K562 (cell line): ENCODE measurements at regions not wholly inside any gene's neighbourhood (a gene's known extent, or its start where the extent isn't known, plus 50 kb on each side); places are given as distances from the start of the nearest gene placed in this dataset.
"Not testable (repeated sequence)": the region's sequence is repeated elsewhere in the genome, so short reads cannot be mapped to it uniquely, and the experiment has no call there.

Source experiments
- BHLHE40 ChIP-seq: IDR thresholded peaks from 2 replicates; pipeline ENCODE4 v1.6.1; 2011; ENCODE audit warnings: low read length, improper control_type of control experiment
- CTCF ChIP-seq, 3 experiments: IDR thresholded peaks in 2 of 3; conservative IDR thresholded peaks in 1 of 3; 2 replicates each; pipeline ENCODE4 v1.5.1; 2011 to 2012; ENCODE audit warnings: low read length in 3 of 3, mild to moderate bottlenecking in 3 of 3, control low read depth in 2 of 3, improper control_type of control experiment in 1 of 3, inconsistent platforms in 1 of 3, low read depth in 1 of 3, mixed read lengths in 1 of 3, moderate library complexity in 1 of 3; ENCODE audit not compliant: insufficient read depth in 2 of 3
- EZH2 ChIP-seq: IDR thresholded peaks from 2 replicates; pipeline ENCODE4 v1.6.1; 2012; ENCODE audit warnings: low read depth, mild to moderate bottlenecking, inconsistent platforms, low read length, borderline replicate concordance
- KHSRP ChIP-seq: fragments of 450-650 bp; IDR thresholded peaks from 2 replicates; pipeline ENCODE4 v1.6.1; 2017
- POLR2A ChIP-seq: fragments of 450-650 bp; conservative IDR thresholded peaks from 2 replicates; pipeline ENCODE4 v1.6.1; 2016
- SIN3A ChIP-seq, 2 experiments: fragments of 150-350 bp in 1 of 2; IDR thresholded peaks; 2 replicates each; pipeline ENCODE4 v1.6.1; 2011 to 2016; ENCODE audit warnings: borderline replicate concordance in 2 of 2, low read depth in 2 of 2, low read length in 2 of 2, mild to moderate bottlenecking in 2 of 2, moderate library complexity in 2 of 2; ENCODE audit not compliant: control insufficient read depth in 1 of 2
- SMC3 ChIP-seq: conservative IDR thresholded peaks from 2 replicates; pipeline ENCODE4 v1.6.1; 2011; ENCODE audit warnings: low read depth, low read length, improper control_type of control experiment; ENCODE audit not compliant: insufficient read depth
- SP1 ChIP-seq: sonication (generic); formaldehyde crosslinking; IDR thresholded peaks from 2 replicates; pipeline ENCODE4 v1.8.1; 2022; ENCODE audit warnings: mild to moderate bottlenecking, missing genetic modification reagents
- SRSF1 ChIP-seq: fragments of 200-400 bp; formaldehyde crosslinking; IDR thresholded peaks from 2 replicates; pipeline ENCODE4 v1.6.1; 2017; ENCODE audit warnings: mild to moderate bottlenecking, low read depth, low read length, moderate library complexity
- ZNF583 ChIP-seq: fragments of 250-450 bp; sonication (Bioruptor Pico); IDR thresholded peaks from 2 replicates; pipeline ENCODE4 v1.4.0; 2020
- ZNF696 ChIP-seq: fragments of 250-450 bp; sonication (Bioruptor Pico); conservative IDR thresholded peaks from 2 replicates; pipeline ENCODE4 v1.4.0; 2020; ENCODE audit warnings: mild to moderate bottlenecking, moderate library complexity
- TF ChIP-seq, protein P1 (sequence below): sonication (generic); formaldehyde crosslinking; IDR thresholded peaks from 2 replicates; pipeline ENCODE4 v1.8.0; 2022; ENCODE audit warnings: missing genetic modification reagents, mild to moderate bottlenecking, borderline replicate concordance
- TF ChIP-seq, protein P2 (sequence below): fragments of 450-650 bp; IDR thresholded peaks from 2 replicates; pipeline ENCODE4 v1.6.1; 2017; ENCODE audit warnings: mild to moderate bottlenecking, moderate library complexity
- TF ChIP-seq, protein P3 (sequence below): fragments of 200-600 bp; sonication (generic); IDR thresholded peaks from one replicate; pipeline ENCODE4 v1.6.1; 2012; ENCODE audit warnings: mild to moderate bottlenecking, low read depth, low read length, inconsistent platforms

GRCh38 chr2:87640961-87641563 lies 106.8 kb upstream of the PLGLB2 start:
- not testable (repeated sequence) for TF ChIP-seq BHLHE40; CTCF (IDR thresholded peaks at IDR 0.05 in 2 of 3, conservative IDR thresholded peaks at IDR 0.05 in 1 of 3; ENCODE audit: insufficient read depth in 2 of 3, low read depth in 1 of 3, low read length in 3 of 3); KHSRP; POLR2A; SP1 (CRISPR knock-in tag); SRSF1; SIN3A (IDR thresholded peaks at IDR 0.05; ENCODE audit: borderline replicate concordance in 2 of 2, control insufficient read depth in 1 of 2, low read depth in 2 of 2, low read length in 2 of 2); SMC3; ZNF696 (CRISPR knock-in tag); EZH2; ZNF583 (CRISPR knock-in tag)
- TF ChIP-seq, protein P1, sequence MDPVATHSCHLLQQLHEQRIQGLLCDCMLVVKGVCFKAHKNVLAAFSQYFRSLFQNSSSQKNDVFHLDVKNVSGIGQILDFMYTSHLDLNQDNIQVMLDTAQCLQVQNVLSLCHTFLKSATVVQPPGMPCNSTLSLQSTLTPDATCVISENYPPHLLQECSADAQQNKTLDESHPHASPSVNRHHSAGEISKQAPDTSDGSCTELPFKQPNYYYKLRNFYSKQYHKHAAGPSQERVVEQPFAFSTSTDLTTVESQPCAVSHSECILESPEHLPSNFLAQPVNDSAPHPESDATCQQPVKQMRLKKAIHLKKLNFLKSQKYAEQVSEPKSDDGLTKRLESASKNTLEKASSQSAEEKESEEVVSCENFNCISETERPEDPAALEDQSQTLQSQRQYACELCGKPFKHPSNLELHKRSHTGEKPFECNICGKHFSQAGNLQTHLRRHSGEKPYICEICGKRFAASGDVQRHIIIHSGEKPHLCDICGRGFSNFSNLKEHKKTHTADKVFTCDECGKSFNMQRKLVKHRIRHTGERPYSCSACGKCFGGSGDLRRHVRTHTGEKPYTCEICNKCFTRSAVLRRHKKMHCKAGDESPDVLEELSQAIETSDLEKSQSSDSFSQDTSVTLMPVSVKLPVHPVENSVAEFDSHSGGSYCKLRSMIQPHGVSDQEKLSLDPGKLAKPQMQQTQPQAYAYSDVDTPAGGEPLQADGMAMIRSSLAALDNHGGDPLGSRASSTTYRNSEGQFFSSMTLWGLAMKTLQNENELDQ (CRISPR knock-in tag) = not testable (repeated sequence)
- TF ChIP-seq, protein P2, sequence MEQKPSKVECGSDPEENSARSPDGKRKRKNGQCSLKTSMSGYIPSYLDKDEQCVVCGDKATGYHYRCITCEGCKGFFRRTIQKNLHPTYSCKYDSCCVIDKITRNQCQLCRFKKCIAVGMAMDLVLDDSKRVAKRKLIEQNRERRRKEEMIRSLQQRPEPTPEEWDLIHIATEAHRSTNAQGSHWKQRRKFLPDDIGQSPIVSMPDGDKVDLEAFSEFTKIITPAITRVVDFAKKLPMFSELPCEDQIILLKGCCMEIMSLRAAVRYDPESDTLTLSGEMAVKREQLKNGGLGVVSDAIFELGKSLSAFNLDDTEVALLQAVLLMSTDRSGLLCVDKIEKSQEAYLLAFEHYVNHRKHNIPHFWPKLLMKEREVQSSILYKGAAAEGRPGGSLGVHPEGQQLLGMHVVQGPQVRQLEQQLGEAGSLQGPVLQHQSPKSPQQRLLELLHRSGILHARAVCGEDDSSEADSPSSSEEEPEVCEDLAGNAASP = not testable (repeated sequence)
- TF ChIP-seq, protein P3, sequence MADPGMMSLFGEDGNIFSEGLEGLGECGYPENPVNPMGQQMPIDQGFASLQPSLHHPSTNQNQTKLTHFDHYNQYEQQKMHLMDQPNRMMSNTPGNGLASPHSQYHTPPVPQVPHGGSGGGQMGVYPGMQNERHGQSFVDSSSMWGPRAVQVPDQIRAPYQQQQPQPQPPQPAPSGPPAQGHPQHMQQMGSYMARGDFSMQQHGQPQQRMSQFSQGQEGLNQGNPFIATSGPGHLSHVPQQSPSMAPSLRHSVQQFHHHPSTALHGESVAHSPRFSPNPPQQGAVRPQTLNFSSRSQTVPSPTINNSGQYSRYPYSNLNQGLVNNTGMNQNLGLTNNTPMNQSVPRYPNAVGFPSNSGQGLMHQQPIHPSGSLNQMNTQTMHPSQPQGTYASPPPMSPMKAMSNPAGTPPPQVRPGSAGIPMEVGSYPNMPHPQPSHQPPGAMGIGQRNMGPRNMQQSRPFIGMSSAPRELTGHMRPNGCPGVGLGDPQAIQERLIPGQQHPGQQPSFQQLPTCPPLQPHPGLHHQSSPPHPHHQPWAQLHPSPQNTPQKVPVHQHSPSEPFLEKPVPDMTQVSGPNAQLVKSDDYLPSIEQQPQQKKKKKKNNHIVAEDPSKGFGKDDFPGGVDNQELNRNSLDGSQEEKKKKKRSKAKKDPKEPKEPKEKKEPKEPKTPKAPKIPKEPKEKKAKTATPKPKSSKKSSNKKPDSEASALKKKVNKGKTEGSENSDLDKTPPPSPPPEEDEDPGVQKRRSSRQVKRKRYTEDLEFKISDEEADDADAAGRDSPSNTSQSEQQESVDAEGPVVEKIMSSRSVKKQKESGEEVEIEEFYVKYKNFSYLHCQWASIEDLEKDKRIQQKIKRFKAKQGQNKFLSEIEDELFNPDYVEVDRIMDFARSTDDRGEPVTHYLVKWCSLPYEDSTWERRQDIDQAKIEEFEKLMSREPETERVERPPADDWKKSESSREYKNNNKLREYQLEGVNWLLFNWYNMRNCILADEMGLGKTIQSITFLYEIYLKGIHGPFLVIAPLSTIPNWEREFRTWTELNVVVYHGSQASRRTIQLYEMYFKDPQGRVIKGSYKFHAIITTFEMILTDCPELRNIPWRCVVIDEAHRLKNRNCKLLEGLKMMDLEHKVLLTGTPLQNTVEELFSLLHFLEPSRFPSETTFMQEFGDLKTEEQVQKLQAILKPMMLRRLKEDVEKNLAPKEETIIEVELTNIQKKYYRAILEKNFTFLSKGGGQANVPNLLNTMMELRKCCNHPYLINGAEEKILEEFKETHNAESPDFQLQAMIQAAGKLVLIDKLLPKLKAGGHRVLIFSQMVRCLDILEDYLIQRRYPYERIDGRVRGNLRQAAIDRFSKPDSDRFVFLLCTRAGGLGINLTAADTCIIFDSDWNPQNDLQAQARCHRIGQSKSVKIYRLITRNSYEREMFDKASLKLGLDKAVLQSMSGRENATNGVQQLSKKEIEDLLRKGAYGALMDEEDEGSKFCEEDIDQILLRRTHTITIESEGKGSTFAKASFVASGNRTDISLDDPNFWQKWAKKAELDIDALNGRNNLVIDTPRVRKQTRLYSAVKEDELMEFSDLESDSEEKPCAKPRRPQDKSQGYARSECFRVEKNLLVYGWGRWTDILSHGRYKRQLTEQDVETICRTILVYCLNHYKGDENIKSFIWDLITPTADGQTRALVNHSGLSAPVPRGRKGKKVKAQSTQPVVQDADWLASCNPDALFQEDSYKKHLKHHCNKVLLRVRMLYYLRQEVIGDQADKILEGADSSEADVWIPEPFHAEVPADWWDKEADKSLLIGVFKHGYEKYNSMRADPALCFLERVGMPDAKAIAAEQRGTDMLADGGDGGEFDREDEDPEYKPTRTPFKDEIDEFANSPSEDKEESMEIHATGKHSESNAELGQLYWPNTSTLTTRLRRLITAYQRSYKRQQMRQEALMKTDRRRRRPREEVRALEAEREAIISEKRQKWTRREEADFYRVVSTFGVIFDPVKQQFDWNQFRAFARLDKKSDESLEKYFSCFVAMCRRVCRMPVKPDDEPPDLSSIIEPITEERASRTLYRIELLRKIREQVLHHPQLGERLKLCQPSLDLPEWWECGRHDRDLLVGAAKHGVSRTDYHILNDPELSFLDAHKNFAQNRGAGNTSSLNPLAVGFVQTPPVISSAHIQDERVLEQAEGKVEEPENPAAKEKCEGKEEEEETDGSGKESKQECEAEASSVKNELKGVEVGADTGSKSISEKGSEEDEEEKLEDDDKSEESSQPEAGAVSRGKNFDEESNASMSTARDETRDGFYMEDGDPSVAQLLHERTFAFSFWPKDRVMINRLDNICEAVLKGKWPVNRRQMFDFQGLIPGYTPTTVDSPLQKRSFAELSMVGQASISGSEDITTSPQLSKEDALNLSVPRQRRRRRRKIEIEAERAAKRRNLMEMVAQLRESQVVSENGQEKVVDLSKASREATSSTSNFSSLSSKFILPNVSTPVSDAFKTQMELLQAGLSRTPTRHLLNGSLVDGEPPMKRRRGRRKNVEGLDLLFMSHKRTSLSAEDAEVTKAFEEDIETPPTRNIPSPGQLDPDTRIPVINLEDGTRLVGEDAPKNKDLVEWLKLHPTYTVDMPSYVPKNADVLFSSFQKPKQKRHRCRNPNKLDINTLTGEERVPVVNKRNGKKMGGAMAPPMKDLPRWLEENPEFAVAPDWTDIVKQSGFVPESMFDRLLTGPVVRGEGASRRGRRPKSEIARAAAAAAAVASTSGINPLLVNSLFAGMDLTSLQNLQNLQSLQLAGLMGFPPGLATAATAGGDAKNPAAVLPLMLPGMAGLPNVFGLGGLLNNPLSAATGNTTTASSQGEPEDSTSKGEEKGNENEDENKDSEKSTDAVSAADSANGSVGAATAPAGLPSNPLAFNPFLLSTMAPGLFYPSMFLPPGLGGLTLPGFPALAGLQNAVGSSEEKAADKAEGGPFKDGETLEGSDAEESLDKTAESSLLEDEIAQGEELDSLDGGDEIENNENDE = not testable (repeated sequence)
